ENCODE measurements at regions not wholly inside any gene's neighbourhood (a gene's known extent, or its start where the extent isn't known, plus 50 kb on each side); places are given as distances from the start of the nearest gene placed in this dataset.
A peak's percentile ranks its signal among the peaks of the same experiment; 100 is the strongest.

GRCh38 chr9:96183751-96184150 is 118.2 kb downstream of the HSD17B3 start:
- peaks cover 31% of the 10 kb centered on the region for H3K27me3 Mint-ChIP-seq (ENCODE audit: unreplicated experiment)
- TF ChIP-seq CTCF (IDR thresholded peaks at IDR 0.05) = no peak
- H3K4me1 Mint-ChIP-seq (ENCODE audit: unreplicated experiment) = peaks cover 14% of the 10 kb centered on the region
- peaks cover 2% of the 10 kb centered on the region for H3K36me3 Mint-ChIP-seq (ENCODE audit: unreplicated experiment)
- no peak for DNase-seq (ENCODE audit: extremely low spot score, unreplicated experiment)
- H3K9me3 Mint-ChIP-seq (ENCODE audit: unreplicated experiment) = peaks cover 11% of the 10 kb centered on the region
- no peak overlapping the region for H3K4me3 Mint-ChIP-seq (ENCODE audit: unreplicated experiment)
- H3K27ac Mint-ChIP-seq (ENCODE audit: unreplicated experiment) = no peak overlapping the region

GRCh38 chr9:96178153-96178552 is 123.8 kb downstream of the HSD17B3 start:
- Mint-ChIP-seq H3K4me1 (ENCODE audit: unreplicated experiment) (peaks cover 16% of the 10 kb centered on the region), H3K27ac (ENCODE audit: unreplicated experiment) (no peak overlapping the region), H3K27me3 (ENCODE audit: unreplicated experiment) (peaks cover 46% of the 10 kb centered on the region), H3K9me3 (ENCODE audit: unreplicated experiment) (no peaks in the 10 kb centered on the region), H3K4me3 (ENCODE audit: unreplicated experiment) (no peak overlapping the region), H3K36me3 (ENCODE audit: unreplicated experiment) (no peaks in the 10 kb centered on the region)
- TF ChIP-seq CTCF (IDR thresholded peaks at IDR 0.05) = no peak
- no peak for DNase-seq (ENCODE audit: extremely low spot score, unreplicated experiment)

GRCh38 chr9:96177719-96178028 is 124.3 kb downstream of the HSD17B3 start:
- Mint-ChIP-seq H3K4me3 (ENCODE audit: unreplicated experiment) (no peak overlapping the region), H3K4me1 (ENCODE audit: unreplicated experiment) (peaks cover 16% of the 10 kb centered on the region), H3K36me3 (ENCODE audit: unreplicated experiment) (no peaks in the 10 kb centered on the region), H3K27ac (ENCODE audit: unreplicated experiment) (no peak overlapping the region), H3K9me3 (ENCODE audit: unreplicated experiment) (no peaks in the 10 kb centered on the region), H3K27me3 (ENCODE audit: unreplicated experiment) (peaks cover 43% of the 10 kb centered on the region)
- no peak for DNase-seq (ENCODE audit: extremely low spot score, unreplicated experiment)
- no peak for TF ChIP-seq CTCF (IDR thresholded peaks at IDR 0.05)

- Mint-ChIP-seq H3K4me1 (ENCODE audit: unreplicated experiment) (peaks cover 16% of the 10 kb centered on the region), H3K4me3 (ENCODE audit: unreplicated experiment) (no peak overlapping the region), H3K27ac (ENCODE audit: unreplicated experiment) (no peak overlapping the region), H3K36me3 (ENCODE audit: unreplicated experiment) (no peaks in the 10 kb centered on the region), H3K9me3 (ENCODE audit: unreplicated experiment) (no peaks in the 10 kb centered on the region), H3K27me3 (ENCODE audit: unreplicated experiment) (peaks cover 38% of the 10 kb centered on the region)
- peak; percentile 9 for TF ChIP-seq CTCF (IDR thresholded peaks at IDR 0.05)
- no peak for DNase-seq (ENCODE audit: extremely low spot score, unreplicated experiment)
Observed at GRCh38 chr9:96177005-96177718, 124.8 kb downstream of the HSD17B3 start.

GRCh38 chr9:96175796-96176195 is 126.2 kb downstream of the HSD17B3 start:
- peaks cover 33% of the 10 kb centered on the region for H3K27me3 Mint-ChIP-seq (ENCODE audit: unreplicated experiment)
- no peak for DNase-seq (ENCODE audit: extremely low spot score, unreplicated experiment)
- H3K36me3 Mint-ChIP-seq (ENCODE audit: unreplicated experiment) = no peaks in the 10 kb centered on the region
- H3K9me3 Mint-ChIP-seq (ENCODE audit: unreplicated experiment) = no peaks in the 10 kb centered on the region
- TF ChIP-seq CTCF (IDR thresholded peaks at IDR 0.05) = no peak
- peaks cover 19% of the 10 kb centered on the region for H3K4me1 Mint-ChIP-seq (ENCODE audit: unreplicated experiment)
- H3K27ac Mint-ChIP-seq (ENCODE audit: unreplicated experiment) = no peak overlapping the region
- no peak overlapping the region for H3K4me3 Mint-ChIP-seq (ENCODE audit: unreplicated experiment)

Measured in osteocyte (in vitro differentiated cells).